GM12891 (cell line): ENCODE measurements at regions not wholly inside any gene's neighbourhood (a gene's known extent, or its start where the extent isn't known, plus 50 kb on each side); places are given as distances from the start of the nearest gene placed in this dataset.

ENCODE experiments used
- DNase-seq: peaks from one replicate; pipeline ENCODE4 v3.0.0; 2011; ENCODE audit warnings: low spot score; ENCODE audit not compliant: insufficient read length
- FAIRE-seq: peaks from 2 replicates; lab custom pipeline; 2011; peaks lifted over from hg19 to GRCh38; lab: Jason Lieb, UNC
- PAX5 ChIP-seq: IDR thresholded peaks from 2 replicates; pipeline ENCODE4 v1.6.1; 2011; ENCODE audit warnings: low read length, moderate library complexity, mild to moderate bottlenecking; ENCODE audit not compliant: insufficient read depth, severe bottlenecking
- POLR2A ChIP-seq: IDR thresholded peaks from 2 replicates; pipeline ENCODE4 v1.6.1; 2011; ENCODE audit warnings: low read depth, low read length, control low read depth
- POLR2AphosphoS5 ChIP-seq: IDR thresholded peaks from 2 replicates; pipeline ENCODE4 v1.6.1; 2011; ENCODE audit warnings: low read depth, low read length, control low read depth
- POU2F2 ChIP-seq: IDR thresholded peaks from 2 replicates; pipeline ENCODE4 v1.6.1; 2011; ENCODE audit warnings: low read depth, mild to moderate bottlenecking, control low read depth, low read length, moderate library complexity
- SPI1 ChIP-seq: IDR thresholded peaks from 2 replicates; pipeline ENCODE4 v1.6.1; 2011; ENCODE audit warnings: low read depth, low read length, control low read depth
- TAF1 ChIP-seq: IDR thresholded peaks from 2 replicates; pipeline ENCODE4 v1.6.1; 2011; ENCODE audit warnings: low read depth, low read length, control low read depth

GRCh38 chr18:44181951-44182747 is 498.5 kb upstream of the SETBP1 start:
- TF ChIP-seq PAX5: no peak
- no peak for TF ChIP-seq POU2F2
- TF ChIP-seq TAF1: no peak
- TF ChIP-seq POLR2A: no peak
- no peak for TF ChIP-seq POLR2AphosphoS5
- TF ChIP-seq SPI1: no peak
- DNase-seq (no peak), FAIRE-seq (no peak)

GRCh38 chr18:44186001-44186400 is 494.7 kb upstream of the SETBP1 start:
- TF ChIP-seq POU2F2 (no peak), PAX5 (no peak), SPI1 (no peak), POLR2A (no peak), TAF1 (no peak), POLR2AphosphoS5 (no peak)
- DNase-seq: no peak
- no peak for FAIRE-seq

- no peak for TF ChIP-seq POLR2AphosphoS5
- TF ChIP-seq TAF1: no peak
- no peak for FAIRE-seq
- DNase-seq: no peak
Observed at GRCh38 chr18:44187090-44187489, 493.6 kb upstream of the SETBP1 start.

GRCh38 chr18:44195394-44196140 is 485.1 kb upstream of the SETBP1 start:
- DNase-seq: no peak
- TF ChIP-seq TAF1 (no peak), POU2F2 (no peak), SPI1 (no peak), PAX5 (no peak), POLR2A (no peak), POLR2AphosphoS5 (no peak)
- FAIRE-seq: no peak

- FAIRE-seq (no peak), DNase-seq (no peak)
Observed at GRCh38 chr18:44197832-44198611, 482.7 kb upstream of the SETBP1 start.

GRCh38 chr18:44198612-44199284 is 481.9 kb upstream of the SETBP1 start:
- DNase-seq (no peak), FAIRE-seq (no peak)
- TF ChIP-seq POLR2AphosphoS5 (no peak), TAF1 (no peak), POLR2A (no peak), PAX5 (no peak), POU2F2 (no peak), SPI1 (no peak)

More at GRCh38 chr18:44197832-44198611, 482.7 kb upstream of the SETBP1 start:
- no peak for TF ChIP-seq PAX5
- TF ChIP-seq SPI1: no peak
- TF ChIP-seq POU2F2: no peak
- no peak for TF ChIP-seq POLR2AphosphoS5
- TF ChIP-seq TAF1: no peak
- no peak for TF ChIP-seq POLR2A

- FAIRE-seq (no peak), DNase-seq (no peak)
- TF ChIP-seq POU2F2: no peak
- no peak for TF ChIP-seq POLR2A
Observed at GRCh38 chr18:44213293-44213692, 467.4 kb upstream of the SETBP1 start.

GRCh38 chr18:44214396-44214795 is 466.3 kb upstream of the SETBP1 start:
- no peak for DNase-seq
- no peak for TF ChIP-seq PAX5
- no peak for TF ChIP-seq TAF1
- no peak for TF ChIP-seq POU2F2
- no peak for TF ChIP-seq POLR2A
- TF ChIP-seq SPI1: no peak
- FAIRE-seq: no peak

- FAIRE-seq: no peak
- DNase-seq: no peak
Observed at GRCh38 chr18:44216169-44216568, 464.5 kb upstream of the SETBP1 start.

More at GRCh38 chr18:44216169-44216568, 464.5 kb upstream of the SETBP1 start:
- no peak for TF ChIP-seq SPI1
- TF ChIP-seq TAF1: no peak
- no peak for TF ChIP-seq POLR2A
- TF ChIP-seq POLR2AphosphoS5: no peak
- no peak for TF ChIP-seq PAX5
- no peak for TF ChIP-seq POU2F2
